Endothelial cell of umbilical vein (primary cell): ENCODE measurements at regions not wholly inside any gene's neighbourhood (a gene's known extent, or its start where the extent isn't known, plus 50 kb on each side); places are given as distances from the start of the nearest gene placed in this dataset.

Experiments
- CTCF ChIP-seq, 2 donors: IDR thresholded peaks; 1 replicate in 1 of 2; 2 replicates in 1 of 2; pipeline ENCODE4 v1.5.1; 2011; ENCODE audit warnings: low read length in 2 of 2, mild to moderate bottlenecking in 2 of 2, moderate library complexity in 2 of 2, control low read depth in 1 of 2, inconsistent platforms in 1 of 2, low read depth in 1 of 2; ENCODE audit not compliant: insufficient read depth in 1 of 2; ENCODE audit errors: extremely low read depth in 1 of 2
- EZH2 ChIP-seq: IDR thresholded peaks from 2 replicates; pipeline ENCODE4 v1.6.1; 2012; ENCODE audit warnings: borderline replicate concordance, low read depth, mild to moderate bottlenecking, moderate library complexity, low read length, inconsistent platforms; ENCODE audit not compliant: severe bottlenecking
- GATA2 ChIP-seq: IDR thresholded peaks from 2 replicates; pipeline ENCODE4 v1.7.0; 2011; ENCODE audit warnings: low read depth, mild to moderate bottlenecking, moderate library complexity, mixed read lengths, low read length; ENCODE audit not compliant: insufficient read length, insufficient read depth
- JUN ChIP-seq: IDR thresholded peaks from 2 replicates; pipeline ENCODE4 v1.6.1; 2011; ENCODE audit warnings: borderline replicate concordance, low read depth; ENCODE audit not compliant: insufficient read length, insufficient read depth
- MYC ChIP-seq: IDR thresholded peaks from one replicate; pipeline ENCODE4 v1.6.1; 2011; ENCODE audit warnings: mild to moderate bottlenecking, low read depth, low read length
- POLR2A ChIP-seq: IDR thresholded peaks from 2 replicates; pipeline ENCODE4 v1.6.1; 2012; ENCODE audit warnings: low read depth, mild to moderate bottlenecking, control low read depth, low read length
- POLR2AphosphoS5 ChIP-seq: IDR thresholded peaks from 2 replicates; pipeline ENCODE4 v1.6.1; 2012; ENCODE audit warnings: low read depth, mild to moderate bottlenecking, control low read depth, low read length, moderate library complexity; ENCODE audit not compliant: insufficient read depth

- no peak for TF ChIP-seq CTCF (IDR thresholded peaks at IDR 0.05; ENCODE audit: extremely low read depth in 1 of 2, insufficient read depth in 1 of 2, low read depth in 1 of 2, low read length in 2 of 2)
- TF ChIP-seq GATA2: no peak
- TF ChIP-seq POLR2AphosphoS5: no peak
- no peak for TF ChIP-seq POLR2A
- no peak for TF ChIP-seq MYC
- TF ChIP-seq JUN: no peak
- TF ChIP-seq EZH2: no peak
Observed at GRCh38 chr6:74113901-74114300, 417.9 kb downstream of the CD109 start.
